Chondrocyte (in vitro differentiated cells): ENCODE measurements at regions not wholly inside any gene's neighbourhood (a gene's known extent, or its start where the extent isn't known, plus 50 kb on each side); places are given as distances from the start of the nearest gene placed in this dataset.

Experiments used
- DNase-seq: peaks from one replicate; pipeline ENCODE4 v3.0.0; 2021; ENCODE audit warnings: mixed read lengths, low spot score
- H3K27ac Mint-ChIP-seq: one replicate; pipeline ENCODE4 v1.8.0; 2021; ENCODE audit warnings: mild to moderate bottlenecking, moderate library complexity, mixed read lengths; ENCODE audit not compliant: unreplicated experiment
- H3K27me3 Mint-ChIP-seq: 2 replicates; pipeline ENCODE4 v1.8.0; 2021; ENCODE audit warnings: low read depth, mixed read lengths
- H3K36me3 Mint-ChIP-seq: 2 replicates; pipeline ENCODE4 v1.8.0; 2021; ENCODE audit warnings: low read depth, mixed read lengths
- H3K4me1 Mint-ChIP-seq: 2 replicates; pipeline ENCODE4 v1.8.0; 2021; ENCODE audit warnings: low read depth, mild to moderate bottlenecking, mixed read lengths
- H3K4me3 Mint-ChIP-seq: one replicate; pipeline ENCODE4 v1.8.0; 2021; ENCODE audit warnings: mild to moderate bottlenecking, moderate library complexity, mixed read lengths; ENCODE audit not compliant: unreplicated experiment
- H3K9me3 Mint-ChIP-seq: 2 replicates; pipeline ENCODE4 v1.8.0; 2021; ENCODE audit warnings: low read depth, mixed read lengths
- CTCF ChIP-seq: fragments of 200-600 bp; sonication (generic); IDR thresholded peaks from 2 replicates; pipeline ENCODE4 v1.5.0; 2021; ENCODE audit warnings: antibody characterized with exemption, mild to moderate bottlenecking, moderate library complexity

GRCh38 chr14:61645247-61645646, 50.1 kb upstream of the HIF1A start:
- H3K4me3 Mint-ChIP-seq = no peak overlapping the region
- no peak overlapping the region for H3K27ac Mint-ChIP-seq
- no peaks in the 10 kb centered on the region for H3K36me3 Mint-ChIP-seq
- H3K9me3 Mint-ChIP-seq = no peaks in the 10 kb centered on the region
- peaks cover 45% of the 10 kb centered on the region for H3K4me1 Mint-ChIP-seq
- DNase-seq = no peak
- no peak for TF ChIP-seq CTCF
- H3K27me3 Mint-ChIP-seq = no peaks in the 10 kb centered on the region
